Smooth muscle cell (in vitro differentiated cells): ENCODE measurements at regions not wholly inside any gene's neighbourhood (a gene's known extent, or its start where the extent isn't known, plus 50 kb on each side); places are given as distances from the start of the nearest gene placed in this dataset.

ENCODE experiments used
- DNase-seq: peaks from one replicate; lab custom pipeline; 2025; ENCODE audit not compliant: unreplicated experiment; lab: John Stamatoyannopoulos, UW
- H2AFZ ChIP-seq: fragments of 200-600 bp; sonication (generic); 2 replicates; pipeline ENCODE4 v1.6.0; 2016; ENCODE audit warnings: antibody characterized with exemption, low read depth, mild to moderate bottlenecking
- H3F3A ChIP-seq: fragments of 200-600 bp; sonication (generic); 2 replicates; pipeline ENCODE4 v1.6.0; 2017; ENCODE audit warnings: antibody characterized with exemption, low read depth
- H3K27ac ChIP-seq: fragments of 200-600 bp; sonication (generic); 2 replicates; pipeline ENCODE4 v1.5.1; 2016; ENCODE audit warnings: low read depth, mild to moderate bottlenecking
- H3K27me3 ChIP-seq: fragments of 200-600 bp; sonication (generic); 2 replicates; pipeline ENCODE4 v1.6.1; 2016; ENCODE audit warnings: low read depth, mild to moderate bottlenecking
- H3K36me3 ChIP-seq: fragments of 200-600 bp; sonication (generic); 2 replicates; pipeline ENCODE4 v1.5.1; 2016; ENCODE audit warnings: low read depth
- H3K4me1 ChIP-seq: fragments of 200-600 bp; sonication (generic); 2 replicates; pipeline ENCODE4 v1.5.1; 2016; ENCODE audit warnings: low read depth
- H3K4me2 ChIP-seq: fragments of 200-600 bp; sonication (generic); 2 replicates; pipeline ENCODE4 v1.6.0; 2016; ENCODE audit warnings: mild to moderate bottlenecking
- H3K4me3 ChIP-seq: fragments of 200-600 bp; sonication (generic); 2 replicates; pipeline ENCODE4 v1.5.1; 2016; ENCODE audit warnings: mild to moderate bottlenecking
- H3K79me2 ChIP-seq: fragments of 200-600 bp; sonication (generic); 2 replicates; pipeline ENCODE4 v1.6.0; 2016; ENCODE audit warnings: low read depth, mild to moderate bottlenecking
- H3K9ac ChIP-seq: fragments of 200-600 bp; sonication (generic); 2 replicates; pipeline ENCODE4 v1.6.0; 2016; ENCODE audit warnings: low read depth
- H3K9me3 ChIP-seq: fragments of 200-600 bp; sonication (generic); replicated peaks from 2 replicates; pipeline ENCODE4 v1.5.1; 2016; ENCODE audit warnings: low read depth
- H4K20me1 ChIP-seq: fragments of 200-600 bp; sonication (generic); 2 replicates; pipeline ENCODE4 v1.6.0; 2016; ENCODE audit warnings: low read depth
- CTCF ChIP-seq: fragments of 200-600 bp; sonication (generic); IDR thresholded peaks from 2 replicates; pipeline ENCODE4 v1.5.1; 2017; ENCODE audit warnings: borderline replicate concordance, mild to moderate bottlenecking, antibody characterized with exemption; ENCODE audit not compliant: insufficient read depth, poor library complexity, severe bottlenecking
- WGBS: methylation state at CpG from one replicate; pipeline ENCODE4 v1.1.7; 2016; ENCODE audit warnings: low lambda C conversion rate; 5-methylcytosine and 5-hydroxymethylcytosine counted together

GRCh38 chr2:3960106-3960505, 256.7 kb downstream of the DCDC2C start:
- Histone ChIP-seq H3F3A (no peaks in the 10 kb centered on the region), H3K9ac (no peak overlapping the region), H4K20me1 (no peaks in the 10 kb centered on the region), H3K9me3 (no peaks in the 10 kb centered on the region), H2AFZ (no peak overlapping the region), H3K79me2 (no peaks in the 10 kb centered on the region), H3K36me3 (no peaks in the 10 kb centered on the region), H3K27ac (no peak overlapping the region), H3K4me3 (no peak overlapping the region), H3K4me2 (no peak overlapping the region), H3K4me1 (no peaks in the 10 kb centered on the region), H3K27me3 (no peaks in the 10 kb centered on the region)
- TF ChIP-seq CTCF: no peak
- DNase-seq: no peak
- WGBS: 74% methylated on average over 3 of the region's 3 CpGs

GRCh38 chr2:3962719-3963118, 259.3 kb downstream of the DCDC2C start:
- H3K27me3 ChIP-seq: no peaks in the 10 kb centered on the region
- no peak overlapping the region for H3K9ac ChIP-seq
- H3K4me1 ChIP-seq: no peaks in the 10 kb centered on the region
- no peaks in the 10 kb centered on the region for H4K20me1 ChIP-seq
- H2AFZ ChIP-seq: no peak overlapping the region
- no peak overlapping the region for H3K4me2 ChIP-seq
- 89% methylated on average over 5 of the region's 5 CpGs for WGBS
- no peaks in the 10 kb centered on the region for H3K79me2 ChIP-seq
- no peak overlapping the region for H3K4me3 ChIP-seq
- H3K36me3 ChIP-seq: no peaks in the 10 kb centered on the region
- H3K27ac ChIP-seq: no peak overlapping the region
- H3F3A ChIP-seq: no peaks in the 10 kb centered on the region
- TF ChIP-seq CTCF: no peak
- no peak for DNase-seq
- H3K9me3 ChIP-seq: no peaks in the 10 kb centered on the region

GRCh38 chr2:3965211-3965610, 261.8 kb downstream of the DCDC2C start:
- DNase-seq: no peak
- Histone ChIP-seq H3K4me2 (no peak overlapping the region), H3K36me3 (no peaks in the 10 kb centered on the region), H3K9ac (no peak overlapping the region), H3K79me2 (no peaks in the 10 kb centered on the region), H3K27me3 (no peaks in the 10 kb centered on the region), H3K27ac (no peak overlapping the region), H3K9me3 (no peaks in the 10 kb centered on the region), H4K20me1 (no peaks in the 10 kb centered on the region), H3F3A (no peaks in the 10 kb centered on the region), H2AFZ (no peak overlapping the region), H3K4me1 (no peaks in the 10 kb centered on the region), H3K4me3 (no peak overlapping the region)
- 86% methylated on average over 10 of the region's 10 CpGs for WGBS
- no peak for TF ChIP-seq CTCF

- no peak for DNase-seq
- Histone ChIP-seq H3K27me3 (no peaks in the 10 kb centered on the region), H3K9me3 (no peaks in the 10 kb centered on the region), H3K36me3 (no peaks in the 10 kb centered on the region), H3K9ac (no peak overlapping the region), H3K4me3 (no peak overlapping the region), H3K4me2 (no peak overlapping the region), H2AFZ (no peak overlapping the region), H3K79me2 (no peaks in the 10 kb centered on the region), H4K20me1 (no peaks in the 10 kb centered on the region), H3F3A (no peaks in the 10 kb centered on the region), H3K4me1 (no peaks in the 10 kb centered on the region), H3K27ac (no peak overlapping the region)
- 89% methylated on average over 5 of the region's 5 CpGs for WGBS
- no peak for TF ChIP-seq CTCF
Measured at GRCh38 chr2:3965953-3966352, 262.6 kb downstream of the DCDC2C start.
